ENCODE measurements at regions not wholly inside any gene's neighbourhood (a gene's known extent, or its start where the extent isn't known, plus 50 kb on each side); places are given as distances from the start of the nearest gene placed in this dataset.
A peak's percentile ranks its signal among the peaks of the same experiment; 100 is the strongest.

DNA sequence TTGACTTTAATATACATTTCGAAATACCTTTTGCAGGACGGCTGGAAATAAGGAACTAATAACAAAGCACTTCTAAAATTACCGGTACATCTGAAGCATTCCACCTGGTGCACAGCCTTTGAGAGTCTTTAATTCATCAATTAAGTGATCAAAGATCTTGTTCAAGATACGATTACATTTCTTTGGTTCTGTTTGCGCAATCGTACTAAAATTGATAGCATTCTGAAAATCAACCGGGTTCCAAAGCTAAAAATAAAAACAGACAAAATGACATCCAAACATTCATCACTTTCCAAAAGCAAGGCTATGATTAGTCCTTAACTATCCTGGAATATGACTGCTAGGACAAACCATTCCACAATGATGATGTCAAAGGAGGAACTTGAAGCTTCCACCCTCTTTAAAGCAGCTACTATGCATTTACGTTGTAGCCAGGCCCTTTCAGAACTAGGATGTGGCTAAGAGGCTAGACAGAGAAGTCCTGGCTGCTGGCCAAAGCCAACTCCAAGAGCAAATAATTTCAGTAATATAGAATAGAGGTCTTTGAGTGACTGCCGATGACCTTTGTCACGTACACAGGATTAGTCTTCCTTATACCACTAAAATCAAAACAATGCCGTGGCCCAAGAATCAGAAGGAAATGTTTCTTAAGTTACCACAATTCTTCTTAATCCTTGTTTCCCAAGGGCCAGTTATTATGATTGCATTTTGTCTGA is 299.8 kb upstream of the PSMD7 start:
- Histone ChIP-seq H3K9ac (ENCODE audit: low read length) (no peak overlapping the region), H3K4me3 (ENCODE audit: low read length) (no peak overlapping the region), H3K9me3 (ENCODE audit: control insufficient read depth, low read length) (peaks cover 3% of the 10 kb centered on the region), H3K4me1 (ENCODE audit: control insufficient read depth, insufficient read depth, low read length) (peaks cover 4% of the 10 kb centered on the region), H3K36me3 (ENCODE audit: control insufficient read depth, insufficient read depth, low read length, severe bottlenecking) (no peaks in the 10 kb centered on the region), H3K27me3 (replicated peaks; ENCODE audit: control insufficient read depth, insufficient read depth, low read length) (no peaks in the 10 kb centered on the region)
- peak; percentile 3 for DNase-seq (ENCODE audit: low read depth)

DNA sequence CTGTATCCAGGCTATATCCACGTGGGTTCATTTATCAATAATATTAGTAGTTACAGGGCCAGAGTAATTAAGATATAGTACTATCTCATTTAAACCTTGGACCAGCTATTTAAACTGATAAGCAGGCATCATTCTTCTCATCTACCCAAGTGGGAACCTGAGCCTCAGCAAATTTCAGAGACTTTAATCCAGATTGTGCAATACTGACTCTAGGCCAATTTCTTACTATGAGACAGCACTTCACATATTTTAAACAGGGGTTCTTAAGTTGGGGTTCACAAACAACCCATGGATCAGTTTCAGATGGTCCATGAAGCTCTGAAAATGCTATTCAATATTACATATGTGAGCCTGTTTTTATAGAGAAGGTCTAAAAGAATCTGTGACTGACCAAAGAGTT is 302.7 kb upstream of the PSMD7 start:
- Histone ChIP-seq H3K9ac (ENCODE audit: low read length) (no peak overlapping the region), H3K4me3 (ENCODE audit: low read length) (no peak overlapping the region), H3K36me3 (ENCODE audit: control insufficient read depth, insufficient read depth, low read length, severe bottlenecking) (no peaks in the 10 kb centered on the region), H3K4me1 (ENCODE audit: control insufficient read depth, insufficient read depth, low read length) (peaks cover 4% of the 10 kb centered on the region), H3K27me3 (replicated peaks; ENCODE audit: control insufficient read depth, insufficient read depth, low read length) (no peaks in the 10 kb centered on the region), H3K9me3 (ENCODE audit: control insufficient read depth, low read length) (no peaks in the 10 kb centered on the region)
- DNase-seq (ENCODE audit: low read depth), result no peak

DNA sequence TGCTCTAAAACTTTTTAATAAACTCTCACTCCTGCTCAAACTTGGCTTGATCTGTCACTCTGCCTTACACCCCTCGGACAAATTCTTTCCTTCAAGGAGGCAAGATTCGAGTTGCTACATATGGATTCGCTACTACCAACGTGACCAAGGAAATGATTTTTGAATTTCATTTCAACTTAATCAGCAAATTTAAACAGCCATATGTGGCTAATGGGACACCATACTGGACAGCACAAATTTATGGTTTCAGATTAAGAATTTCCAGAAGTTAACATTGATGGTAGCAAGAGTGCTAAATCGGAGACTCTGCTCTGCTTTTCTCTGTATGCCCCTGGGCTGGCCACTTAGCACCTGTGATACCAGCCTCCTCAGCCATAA is 318.2 kb upstream of the PSMD7 start:
- Histone ChIP-seq H3K9ac (ENCODE audit: low read length) (no peak overlapping the region), H3K4me1 (ENCODE audit: control insufficient read depth, insufficient read depth, low read length) (no peaks in the 10 kb centered on the region), H3K36me3 (ENCODE audit: control insufficient read depth, insufficient read depth, low read length, severe bottlenecking) (no peaks in the 10 kb centered on the region), H3K9me3 (ENCODE audit: control insufficient read depth, low read length) (no peaks in the 10 kb centered on the region), H3K27me3 (replicated peaks; ENCODE audit: control insufficient read depth, insufficient read depth, low read length) (peaks cover 13% of the 10 kb centered on the region), H3K4me3 (ENCODE audit: low read length) (no peak overlapping the region)
- DNase-seq (ENCODE audit: low read depth), result no peak

DNA sequence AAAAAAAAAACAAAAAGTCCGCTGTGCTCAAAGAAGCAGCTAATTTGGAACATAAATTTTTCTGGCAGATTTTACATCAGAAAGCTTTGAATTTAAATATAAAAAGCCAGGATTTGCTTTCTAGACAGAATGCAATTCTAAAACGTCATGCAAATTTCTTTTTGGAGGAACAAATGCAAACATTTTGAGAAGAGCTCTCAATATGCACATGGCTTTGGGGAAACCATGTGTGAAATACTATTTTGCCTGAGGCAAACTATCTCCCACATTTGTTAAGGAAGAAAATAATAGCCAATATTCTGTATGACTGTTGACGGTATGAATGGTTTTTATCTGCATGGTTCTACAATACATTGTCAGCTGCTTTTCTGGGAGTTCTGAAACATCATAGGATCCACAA is 320.0 kb upstream of the PSMD7 start:
- Histone ChIP-seq H3K4me3 (ENCODE audit: low read length) (no peak overlapping the region), H3K9me3 (ENCODE audit: control insufficient read depth, low read length) (no peaks in the 10 kb centered on the region), H3K27me3 (replicated peaks; ENCODE audit: control insufficient read depth, insufficient read depth, low read length) (peaks cover 16% of the 10 kb centered on the region), H3K36me3 (ENCODE audit: control insufficient read depth, insufficient read depth, low read length, severe bottlenecking) (no peaks in the 10 kb centered on the region), H3K4me1 (ENCODE audit: control insufficient read depth, insufficient read depth, low read length) (no peaks in the 10 kb centered on the region), H3K9ac (ENCODE audit: low read length) (no peak overlapping the region)
- no peak for DNase-seq (ENCODE audit: low read depth)

DNA sequence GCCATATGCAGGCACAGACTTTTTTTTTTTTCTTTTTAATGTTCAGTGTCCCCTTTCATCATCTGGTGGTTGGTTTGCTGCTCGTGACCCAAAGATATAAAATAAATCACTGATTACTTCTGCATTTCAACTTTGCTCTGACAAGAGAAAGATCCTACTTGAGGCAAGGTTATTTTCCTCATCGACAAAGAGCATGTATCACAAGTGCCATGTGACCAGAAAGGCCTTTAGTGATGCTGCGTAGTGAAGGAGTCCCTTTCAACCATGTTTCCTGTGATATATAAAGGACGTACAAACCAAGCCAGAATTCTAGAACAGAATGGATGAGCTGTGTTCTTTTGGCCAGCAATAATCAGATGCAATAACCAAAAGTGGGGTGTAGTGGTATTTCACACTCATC is 323.4 kb upstream of the PSMD7 start:
- Histone ChIP-seq H3K4me3 (ENCODE audit: low read length) (no peak overlapping the region), H3K4me1 (ENCODE audit: control insufficient read depth, insufficient read depth, low read length) (no peaks in the 10 kb centered on the region), H3K9me3 (ENCODE audit: control insufficient read depth, low read length) (no peaks in the 10 kb centered on the region), H3K27me3 (replicated peaks; ENCODE audit: control insufficient read depth, insufficient read depth, low read length) (peaks cover 16% of the 10 kb centered on the region), H3K36me3 (ENCODE audit: control insufficient read depth, insufficient read depth, low read length, severe bottlenecking) (no peaks in the 10 kb centered on the region), H3K9ac (ENCODE audit: low read length) (no peak overlapping the region)
- DNase-seq (ENCODE audit: low read depth), result no peak

DNA sequence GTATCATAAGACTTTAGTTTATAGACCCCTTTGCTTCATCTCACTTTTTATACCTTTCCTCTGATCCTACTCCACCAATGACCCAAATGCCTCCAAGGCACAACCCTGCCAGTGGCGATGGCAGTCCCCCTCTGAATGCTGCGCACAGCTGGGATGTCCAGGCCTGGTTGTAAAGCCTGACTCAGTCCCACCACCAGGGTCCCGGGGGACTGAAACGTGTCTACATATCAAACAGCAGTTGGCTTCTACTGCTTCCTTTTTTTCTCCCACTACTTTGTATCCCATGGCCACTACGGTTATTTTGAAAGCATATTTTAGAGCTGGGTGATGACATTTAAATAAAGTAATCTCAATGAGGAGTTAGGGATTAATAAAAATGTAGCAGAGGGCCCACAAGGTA is 329.8 kb upstream of the PSMD7 start:
- no peaks in the 10 kb centered on the region for H3K9me3 ChIP-seq (ENCODE audit: control insufficient read depth, low read length)
- DNase-seq (ENCODE audit: low read depth), result no peak
- no peak overlapping the region for H3K4me3 ChIP-seq (ENCODE audit: low read length)
- H3K4me1 ChIP-seq (ENCODE audit: control insufficient read depth, insufficient read depth, low read length), result no peaks in the 10 kb centered on the region
- H3K27me3 ChIP-seq (replicated peaks; ENCODE audit: control insufficient read depth, insufficient read depth, low read length), result no peaks in the 10 kb centered on the region
- no peaks in the 10 kb centered on the region for H3K36me3 ChIP-seq (ENCODE audit: control insufficient read depth, insufficient read depth, low read length, severe bottlenecking)
- no peak overlapping the region for H3K9ac ChIP-seq (ENCODE audit: low read length)

DNA sequence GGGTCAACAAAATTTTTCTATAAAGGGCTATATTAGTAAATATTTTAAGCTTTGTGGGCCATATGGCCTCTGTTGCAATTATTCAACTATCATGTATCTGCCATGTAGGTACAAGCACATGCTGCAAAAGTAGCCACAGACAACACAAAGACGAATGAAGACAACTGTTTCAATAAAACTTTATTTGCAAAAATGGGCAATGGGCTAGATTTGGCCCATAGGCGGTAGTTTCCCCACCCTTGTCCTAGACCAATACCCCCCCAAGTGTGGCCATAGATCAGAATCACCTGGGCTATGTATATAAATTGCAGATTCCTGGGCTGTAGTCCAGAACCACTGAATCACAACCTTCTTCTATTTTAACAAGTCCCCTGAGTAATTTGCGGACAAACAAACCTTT is 331.0 kb upstream of the PSMD7 start:
- Histone ChIP-seq H3K9me3 (ENCODE audit: control insufficient read depth, low read length) (no peaks in the 10 kb centered on the region), H3K4me1 (ENCODE audit: control insufficient read depth, insufficient read depth, low read length) (no peaks in the 10 kb centered on the region), H3K4me3 (ENCODE audit: low read length) (no peak overlapping the region), H3K27me3 (replicated peaks; ENCODE audit: control insufficient read depth, insufficient read depth, low read length) (no peaks in the 10 kb centered on the region), H3K9ac (ENCODE audit: low read length) (no peak overlapping the region), H3K36me3 (ENCODE audit: control insufficient read depth, insufficient read depth, low read length, severe bottlenecking) (no peaks in the 10 kb centered on the region)
- no peak for DNase-seq (ENCODE audit: low read depth)

DNA sequence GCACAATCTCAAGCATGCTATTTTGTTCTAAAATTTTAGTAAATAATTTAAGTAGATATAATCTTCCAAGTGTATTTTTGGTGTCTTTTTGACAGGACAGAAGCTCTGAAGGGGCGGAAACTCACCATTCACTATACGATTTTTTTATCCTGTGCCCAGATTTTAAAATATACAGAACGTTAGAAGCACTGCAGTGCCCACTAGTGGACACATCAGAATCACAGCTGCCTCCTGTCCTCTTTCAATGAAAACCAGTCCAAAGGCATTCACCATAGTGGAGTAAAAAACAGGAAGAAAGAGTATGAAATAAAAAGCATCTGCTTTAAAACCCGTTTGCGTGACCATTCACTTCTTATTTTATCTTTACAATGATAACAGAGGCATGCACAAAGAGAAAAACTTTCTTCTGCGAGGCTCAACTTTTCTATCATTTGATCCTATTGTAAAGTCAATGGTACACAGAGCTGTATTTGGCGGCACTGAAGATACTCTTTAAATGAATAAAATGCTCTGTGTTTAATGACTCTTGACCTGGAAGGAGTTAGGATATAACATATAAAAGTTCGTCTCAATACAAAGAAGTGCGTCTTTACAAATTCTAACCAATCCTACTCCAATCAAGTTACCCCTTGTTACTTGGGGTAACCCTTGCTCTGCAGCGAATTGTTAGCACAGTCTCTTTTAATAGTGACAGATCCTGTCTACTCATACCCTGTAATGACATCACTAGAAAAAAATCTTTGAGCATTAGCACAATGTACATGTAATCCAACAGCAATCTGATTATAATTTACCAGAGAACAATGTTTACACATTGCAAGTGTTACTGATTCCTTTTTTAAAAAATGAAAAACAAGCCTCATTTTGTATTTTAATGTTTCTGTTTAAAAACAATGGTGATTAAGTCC is 339.8 kb upstream of the PSMD7 start:
- Histone ChIP-seq H3K27me3 (replicated peaks; ENCODE audit: control insufficient read depth, insufficient read depth, low read length) (peaks cover 6% of the 10 kb centered on the region), H3K9ac (ENCODE audit: low read length) (no peak overlapping the region), H3K4me1 (ENCODE audit: control insufficient read depth, insufficient read depth, low read length) (no peaks in the 10 kb centered on the region), H3K9me3 (ENCODE audit: control insufficient read depth, low read length) (no peaks in the 10 kb centered on the region), H3K4me3 (ENCODE audit: low read length) (no peak overlapping the region), H3K36me3 (ENCODE audit: control insufficient read depth, insufficient read depth, low read length, severe bottlenecking) (no peaks in the 10 kb centered on the region)
- peak; percentile 86 for DNase-seq (ENCODE audit: low read depth)

DNA sequence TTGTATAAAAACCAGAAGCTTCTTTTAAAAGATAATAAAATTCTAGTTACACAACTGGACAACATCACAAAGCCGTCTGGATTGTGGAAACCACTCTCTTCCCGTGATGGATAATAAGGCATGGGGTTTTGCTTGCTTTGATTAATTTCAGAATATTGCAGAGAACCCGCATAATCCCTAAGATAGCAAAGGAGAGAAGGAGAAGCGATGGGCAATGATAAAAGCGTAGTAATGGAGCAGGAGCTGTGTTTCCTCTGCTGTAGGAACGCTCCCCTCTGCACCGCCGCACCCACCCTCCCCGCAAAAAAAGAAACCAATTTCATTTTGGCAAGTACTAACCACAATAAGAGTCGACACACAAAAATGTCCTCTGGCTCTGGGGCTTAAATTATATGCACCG is 340.9 kb upstream of the PSMD7 start:
- Histone ChIP-seq H3K9ac (ENCODE audit: low read length) (no peak overlapping the region), H3K9me3 (ENCODE audit: control insufficient read depth, low read length) (no peaks in the 10 kb centered on the region), H3K4me1 (ENCODE audit: control insufficient read depth, insufficient read depth, low read length) (no peaks in the 10 kb centered on the region), H3K36me3 (ENCODE audit: control insufficient read depth, insufficient read depth, low read length, severe bottlenecking) (no peaks in the 10 kb centered on the region), H3K4me3 (ENCODE audit: low read length) (no peak overlapping the region), H3K27me3 (replicated peaks; ENCODE audit: control insufficient read depth, insufficient read depth, low read length) (peaks cover 11% of the 10 kb centered on the region)
- no peak for DNase-seq (ENCODE audit: low read depth)

DNA sequence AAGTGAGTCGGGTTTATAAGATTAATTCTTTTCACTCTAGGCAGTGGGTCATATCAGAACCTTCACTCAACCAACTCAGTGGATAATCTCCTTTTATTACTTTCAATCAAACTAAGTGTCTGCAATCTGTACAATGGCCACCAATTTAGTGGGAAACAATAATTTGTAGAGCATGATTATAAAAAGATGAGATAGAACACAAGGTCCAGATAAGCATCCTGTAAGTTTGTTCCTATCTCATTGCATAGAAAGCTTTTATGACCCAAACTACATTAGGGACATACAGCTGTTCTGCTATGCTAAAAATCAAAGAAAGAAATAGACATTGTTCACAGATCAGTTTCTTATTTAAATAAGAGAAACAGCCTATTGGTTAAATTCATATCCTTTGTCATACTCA is 341.4 kb upstream of the PSMD7 start:
- no peak overlapping the region for H3K9ac ChIP-seq (ENCODE audit: low read length)
- DNase-seq (ENCODE audit: low read depth), result no peak
- no peaks in the 10 kb centered on the region for H3K9me3 ChIP-seq (ENCODE audit: control insufficient read depth, low read length)
- no peak overlapping the region for H3K4me3 ChIP-seq (ENCODE audit: low read length)
- H3K27me3 ChIP-seq (replicated peaks; ENCODE audit: control insufficient read depth, insufficient read depth, low read length), result peaks cover 11% of the 10 kb centered on the region
- H3K4me1 ChIP-seq (ENCODE audit: control insufficient read depth, insufficient read depth, low read length), result peaks cover under 1% of the 10 kb centered on the region
- no peaks in the 10 kb centered on the region for H3K36me3 ChIP-seq (ENCODE audit: control insufficient read depth, insufficient read depth, low read length, severe bottlenecking)

DNA sequence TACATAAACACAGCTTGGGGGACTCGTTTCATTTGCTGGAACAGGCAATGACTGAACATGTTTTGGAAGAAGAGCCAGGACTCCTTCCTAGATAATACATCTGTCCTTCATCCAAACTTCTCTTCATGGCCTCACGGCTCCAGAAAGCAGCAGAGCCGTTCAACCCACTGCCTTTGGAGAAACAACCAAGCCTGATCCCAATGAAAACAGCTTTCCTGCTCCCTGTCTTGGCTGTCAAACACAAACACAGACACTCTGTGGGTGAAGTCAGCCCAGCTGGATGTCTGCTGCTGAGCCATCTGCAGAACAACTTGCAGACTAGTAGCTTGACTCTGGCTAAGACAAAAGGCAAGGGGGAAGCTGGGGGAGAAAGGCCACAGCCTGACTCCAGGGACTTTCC is 345.1 kb upstream of the PSMD7 start:
- Histone ChIP-seq H3K36me3 (ENCODE audit: control insufficient read depth, insufficient read depth, low read length, severe bottlenecking) (no peaks in the 10 kb centered on the region), H3K27me3 (replicated peaks; ENCODE audit: control insufficient read depth, insufficient read depth, low read length) (peaks cover 16% of the 10 kb centered on the region), H3K4me1 (ENCODE audit: control insufficient read depth, insufficient read depth, low read length) (peaks cover 9% of the 10 kb centered on the region), H3K9ac (ENCODE audit: low read length) (no peak overlapping the region), H3K4me3 (ENCODE audit: low read length) (no peak overlapping the region), H3K9me3 (ENCODE audit: control insufficient read depth, low read length) (no peaks in the 10 kb centered on the region)
- DNase-seq (ENCODE audit: low read depth), result no peak

Measured in adipocyte (in vitro differentiated cells).